ENCODE measurements at regions not wholly inside any gene's neighbourhood (a gene's known extent, or its start where the extent isn't known, plus 50 kb on each side); places are given as distances from the start of the nearest gene placed in this dataset.

- H3K9ac ChIP-seq (replicated peaks; ENCODE audit: extremely low read depth, insufficient read depth, low read length): no peak overlapping the region
- no peaks in the 10 kb centered on the region for H3K79me2 ChIP-seq (ENCODE audit: control insufficient read depth, insufficient read depth, low read length)
- FAIRE-seq: peak; percentile 73
- no peaks in the 10 kb centered on the region for H3K27me3 ChIP-seq (ENCODE audit: control insufficient read depth in 2 of 2, insufficient read depth in 2 of 2, low read length in 2 of 2)
- no TSS peak for BruUV-seq (replicated peaks)
- ChIA-PET CTCF (interaction anchor here (0.6 to 16.7 kb wide), 45 partner anchors 8 to 1181 kb away, joined by 3 to 868 read pairs (median 5); partner anchors contain the start of gene COL1A2), POLR2A (interaction anchor here (1.2 to 1.6 kb wide), 2 partner anchors 80 to 100 kb away, joined by 4 to 5 read pairs; no protein-coding TSS in a partner anchor)
- intact Hi-C loops (cut with micrococcal nuclease) (loop anchor here (1.0 to 10.0 kb wide), 3 partner anchors 99 to 749 kb away; partner anchors contain the start of gene PPP1R9A), dilution Hi-C loops (cut with MboI; ENCODE audit: extremely low pct_ligation_motif_present, low sequenced_read_pairs) (loop anchor here (25.0 kb wide), 1 partner anchor 141 kb away; no protein-coding TSS in a partner anchor)
- H3K4me2 ChIP-seq (ENCODE audit: insufficient read depth, low read length): no peak overlapping the region
- no peak overlapping the region for H3K27ac ChIP-seq (ENCODE audit: insufficient read depth, low read depth, low read length)
- H2AFZ ChIP-seq (ENCODE audit: low read depth, low read length): peak overlapping the region; percentile 62
- H3K9me3 ChIP-seq (replicated peaks; ENCODE audit: control insufficient read depth, insufficient read depth, low read length): no peaks in the 10 kb centered on the region
- peaks cover 2% of the 10 kb centered on the region for H3K4me1 ChIP-seq (ENCODE audit: control insufficient read depth, extremely low read depth, insufficient read depth, low read length)
- DNase-seq (ENCODE audit: low read depth, low spot score): peak; percentile 75
- no peak overlapping the region for H3K4me3 ChIP-seq (replicated peaks in 1 of 3; ENCODE audit: insufficient read depth in 1 of 3, low read depth in 1 of 3, low read length in 3 of 3)
- H4K20me1 ChIP-seq (replicated peaks; ENCODE audit: control insufficient read depth, extremely low read depth, insufficient read depth, low read length): no peaks in the 10 kb centered on the region
- H3K9me1 ChIP-seq (replicated peaks; ENCODE audit: control insufficient read depth, extremely low read depth, insufficient read depth, low read length): no peaks in the 10 kb centered on the region
- TF ChIP-seq MYC (IDR thresholded peaks at IDR 0.05; ENCODE audit: low read depth, low read length): no peak
- TF ChIP-seq FOS (IDR thresholded peaks at IDR 0.05; ENCODE audit: borderline replicate concordance, insufficient read depth, low read length): no peak
- peak; percentile 35 to 50 for TF ChIP-seq CTCF (IDR thresholded peaks at IDR 0.05; ENCODE audit: extremely low read depth in 1 of 2, insufficient read depth in 1 of 2, low read depth in 1 of 2, low read length in 2 of 2)
- no peaks in the 10 kb centered on the region for H3K36me3 ChIP-seq (ENCODE audit: control insufficient read depth in 2 of 2, extremely low read depth in 1 of 2, insufficient read depth in 2 of 2, low read length in 2 of 2)
These were observed 98.8 kb upstream of the COL1A2 start for GRCh38 chr7:94295850-94296249.

GRCh38 chr7:94296881-94297280 lies 97.8 kb upstream of the COL1A2 start:
- POLR2A ChIA-PET: interaction anchor here (1.6 kb wide), 1 partner anchor 98 kb away, joined by 5 read pairs; no protein-coding TSS in a partner anchor
- Histone ChIP-seq H3K4me2 (ENCODE audit: insufficient read depth, low read length) (no peak overlapping the region), H3K4me1 (ENCODE audit: control insufficient read depth, extremely low read depth, insufficient read depth, low read length) (peaks cover 13% of the 10 kb centered on the region)

More at GRCh38 chr7:94296881-94297280, 97.8 kb upstream of the COL1A2 start:
- CTCF ChIA-PET: interaction anchor here (1.2 to 16.7 kb wide), 18 partner anchors 9 to 1179 kb away, joined by 3 to 868 read pairs (median 12); partner anchors contain the start of gene COL1A2
- H3K27me3 ChIP-seq (ENCODE audit: control insufficient read depth in 2 of 2, insufficient read depth in 2 of 2, low read length in 2 of 2): no peaks in the 10 kb centered on the region
- no peaks in the 10 kb centered on the region for H3K9me1 ChIP-seq (replicated peaks; ENCODE audit: control insufficient read depth, extremely low read depth, insufficient read depth, low read length)
- TF ChIP-seq POLR2AphosphoS5 (IDR thresholded peaks at IDR 0.05; ENCODE audit: insufficient read depth, low read depth, low read length) (no peak), FOS (IDR thresholded peaks at IDR 0.05; ENCODE audit: borderline replicate concordance, insufficient read depth, low read length) (no peak), POLR2A (IDR thresholded peaks at IDR 0.05; ENCODE audit: low read depth, low read length) (no peak)
- intact Hi-C loops (cut with micrococcal nuclease): loop anchor here (10.0 kb wide), 2 partner anchors 608 to 748 kb away; partner anchors contain the start of gene PPP1R9A
- BruUV-seq (replicated peaks): no TSS peak
- H3K9me3 ChIP-seq (replicated peaks; ENCODE audit: control insufficient read depth, insufficient read depth, low read length): no peaks in the 10 kb centered on the region
- H2AFZ ChIP-seq (ENCODE audit: low read depth, low read length): no peak overlapping the region
- H4K20me1 ChIP-seq (replicated peaks; ENCODE audit: control insufficient read depth, extremely low read depth, insufficient read depth, low read length): no peaks in the 10 kb centered on the region
- no peak overlapping the region for H3K27ac ChIP-seq (ENCODE audit: insufficient read depth, low read depth, low read length)
- no peak for DNase-seq (ENCODE audit: low read depth, low spot score)
- no peak overlapping the region for H3K9ac ChIP-seq (replicated peaks; ENCODE audit: extremely low read depth, insufficient read depth, low read length)
- no peak for FAIRE-seq
- no peak overlapping the region for H3K4me3 ChIP-seq (replicated peaks in 1 of 3; ENCODE audit: insufficient read depth in 1 of 3, low read depth in 1 of 3, low read length in 3 of 3)
- dilution Hi-C loops (cut with MboI; ENCODE audit: extremely low pct_ligation_motif_present, low sequenced_read_pairs): loop anchor here (25.0 kb wide), 1 partner anchor 140 kb away; no protein-coding TSS in a partner anchor
- no peaks in the 10 kb centered on the region for H3K79me2 ChIP-seq (ENCODE audit: control insufficient read depth, insufficient read depth, low read length)
- no peaks in the 10 kb centered on the region for H3K36me3 ChIP-seq (ENCODE audit: control insufficient read depth in 2 of 2, extremely low read depth in 1 of 2, insufficient read depth in 2 of 2, low read length in 2 of 2)
